ENCODE measurements at regions not wholly inside any gene's neighbourhood (a gene's known extent, or its start where the extent isn't known, plus 50 kb on each side); places are given as distances from the start of the nearest gene placed in this dataset.

DNA sequence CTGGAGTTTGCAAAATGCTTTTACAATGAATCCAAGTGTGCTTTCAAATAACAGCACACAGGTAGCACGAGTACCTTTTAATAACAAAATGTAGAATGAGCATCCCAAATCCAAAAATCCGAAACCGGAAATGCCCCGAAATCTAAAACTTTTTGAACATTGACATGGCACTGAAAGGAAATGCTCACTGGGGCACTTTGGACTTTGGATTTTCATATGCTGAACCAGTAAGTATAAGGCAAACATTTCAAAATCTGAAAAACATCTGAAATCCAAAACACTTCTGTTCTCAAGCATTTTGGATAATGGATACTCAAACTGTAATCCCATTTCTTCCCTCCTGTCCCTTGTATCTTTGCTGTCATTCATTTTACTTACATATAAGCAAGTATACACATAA lies 50.1 kb downstream of the GCNT4 start:
- TF ChIP-seq, protein P1, sequence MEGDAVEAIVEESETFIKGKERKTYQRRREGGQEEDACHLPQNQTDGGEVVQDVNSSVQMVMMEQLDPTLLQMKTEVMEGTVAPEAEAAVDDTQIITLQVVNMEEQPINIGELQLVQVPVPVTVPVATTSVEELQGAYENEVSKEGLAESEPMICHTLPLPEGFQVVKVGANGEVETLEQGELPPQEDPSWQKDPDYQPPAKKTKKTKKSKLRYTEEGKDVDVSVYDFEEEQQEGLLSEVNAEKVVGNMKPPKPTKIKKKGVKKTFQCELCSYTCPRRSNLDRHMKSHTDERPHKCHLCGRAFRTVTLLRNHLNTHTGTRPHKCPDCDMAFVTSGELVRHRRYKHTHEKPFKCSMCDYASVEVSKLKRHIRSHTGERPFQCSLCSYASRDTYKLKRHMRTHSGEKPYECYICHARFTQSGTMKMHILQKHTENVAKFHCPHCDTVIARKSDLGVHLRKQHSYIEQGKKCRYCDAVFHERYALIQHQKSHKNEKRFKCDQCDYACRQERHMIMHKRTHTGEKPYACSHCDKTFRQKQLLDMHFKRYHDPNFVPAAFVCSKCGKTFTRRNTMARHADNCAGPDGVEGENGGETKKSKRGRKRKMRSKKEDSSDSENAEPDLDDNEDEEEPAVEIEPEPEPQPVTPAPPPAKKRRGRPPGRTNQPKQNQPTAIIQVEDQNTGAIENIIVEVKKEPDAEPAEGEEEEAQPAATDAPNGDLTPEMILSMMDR (conservative IDR thresholded peaks at IDR 0.05; ENCODE audit: low read depth, low read length): no peak
- H3K4me3 ChIP-seq (ENCODE audit: low read length): no peak overlapping the region
- no peak for DNase-seq (ENCODE audit: low read depth)

DNA sequence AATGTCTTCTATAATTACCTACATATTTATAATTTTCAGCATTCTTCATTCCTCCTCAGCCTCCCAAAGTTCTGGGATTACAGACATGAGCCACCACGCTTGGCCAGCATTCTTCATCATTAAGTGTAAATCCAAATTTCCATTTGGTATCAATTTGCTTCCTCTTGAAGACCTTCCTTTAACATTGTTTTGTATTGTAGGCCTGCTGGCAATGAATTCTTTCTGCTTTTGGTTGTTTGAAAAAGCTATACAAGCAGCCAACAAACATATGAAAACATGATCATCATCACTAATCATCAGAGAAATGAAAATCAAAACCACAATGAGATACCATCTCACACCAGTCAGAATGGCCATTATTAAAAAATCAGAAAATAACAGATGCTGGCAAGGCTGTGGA lies 56.4 kb downstream of the GCNT4 start:
- TF ChIP-seq, protein P1 (conservative IDR thresholded peaks at IDR 0.05; ENCODE audit: low read depth, low read length): no peak
- DNase-seq (ENCODE audit: low read depth): no peak
- no peak overlapping the region for H3K4me3 ChIP-seq (ENCODE audit: low read length)

DNA sequence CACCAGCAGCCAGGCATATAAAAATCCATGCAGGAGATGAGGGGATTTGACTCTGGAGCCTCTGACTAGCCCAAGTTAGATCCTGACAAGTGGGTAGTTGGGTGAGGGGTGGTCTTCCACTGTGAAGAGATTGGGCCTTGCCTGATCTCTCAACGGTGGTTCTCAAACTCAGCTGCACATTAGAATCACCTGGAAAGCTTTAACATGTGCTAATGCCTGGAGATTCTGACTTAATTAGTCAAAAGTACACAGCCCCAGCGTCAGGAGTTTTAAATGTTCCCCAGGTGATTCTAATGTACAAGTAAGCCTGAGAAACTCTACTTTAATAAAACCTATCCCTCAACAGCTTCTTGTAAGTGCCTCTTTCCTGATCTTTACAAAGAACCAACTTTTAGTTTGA lies 57.5 kb downstream of the GCNT4 start:
- TF ChIP-seq, protein P1 (conservative IDR thresholded peaks at IDR 0.05; ENCODE audit: low read depth, low read length): no peak
- no peak overlapping the region for H3K4me3 ChIP-seq (ENCODE audit: low read length)
- no peak for DNase-seq (ENCODE audit: low read depth)

DNA sequence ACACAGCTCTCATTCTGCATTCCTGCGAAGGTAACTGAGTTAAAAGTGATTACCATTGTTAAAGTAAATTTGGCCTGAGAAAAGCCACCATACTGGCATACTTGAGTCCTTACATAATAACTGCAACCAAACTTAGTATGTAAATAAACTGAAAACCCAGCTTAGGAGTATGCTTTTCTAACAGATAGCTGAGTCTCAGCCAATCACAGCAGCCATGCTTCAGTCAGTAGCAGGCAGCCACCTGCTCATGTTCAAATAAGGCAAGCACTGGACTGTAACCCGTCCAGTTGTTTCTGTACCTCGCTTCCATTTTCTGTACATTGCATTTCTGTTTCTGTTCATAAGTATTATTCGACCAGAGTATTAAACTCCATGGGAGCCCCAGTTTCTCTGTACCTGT lies 58.6 kb downstream of the GCNT4 start:
- TF ChIP-seq, protein P1 (conservative IDR thresholded peaks at IDR 0.05; ENCODE audit: low read depth, low read length): no peak
- no peak overlapping the region for H3K4me3 ChIP-seq (ENCODE audit: low read length)
- no peak for DNase-seq (ENCODE audit: low read depth)

DNA sequence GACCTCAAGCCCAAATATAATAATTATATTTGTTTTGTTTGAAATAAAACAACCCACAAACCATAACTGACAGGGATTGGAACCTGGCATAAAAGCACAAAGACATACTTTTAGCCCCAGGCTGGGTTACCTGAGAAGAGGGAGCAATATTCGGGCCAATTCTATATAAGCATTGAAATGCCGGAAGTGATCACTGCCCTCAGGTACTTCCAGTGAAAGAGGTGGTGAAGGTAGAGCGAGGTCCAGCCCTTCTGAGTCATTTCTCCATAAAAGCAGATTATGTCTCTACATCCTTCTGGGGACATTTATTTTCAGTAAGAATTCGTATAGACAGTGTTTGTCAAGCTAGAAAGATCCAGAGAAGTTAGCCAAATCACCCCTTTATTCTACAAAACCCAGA lies 59.6 kb downstream of the GCNT4 start:
- DNase-seq (ENCODE audit: low read depth): no peak
- TF ChIP-seq, protein P1 (conservative IDR thresholded peaks at IDR 0.05; ENCODE audit: low read depth, low read length): no peak
- H3K4me3 ChIP-seq (ENCODE audit: low read length): no peak overlapping the region

DNA sequence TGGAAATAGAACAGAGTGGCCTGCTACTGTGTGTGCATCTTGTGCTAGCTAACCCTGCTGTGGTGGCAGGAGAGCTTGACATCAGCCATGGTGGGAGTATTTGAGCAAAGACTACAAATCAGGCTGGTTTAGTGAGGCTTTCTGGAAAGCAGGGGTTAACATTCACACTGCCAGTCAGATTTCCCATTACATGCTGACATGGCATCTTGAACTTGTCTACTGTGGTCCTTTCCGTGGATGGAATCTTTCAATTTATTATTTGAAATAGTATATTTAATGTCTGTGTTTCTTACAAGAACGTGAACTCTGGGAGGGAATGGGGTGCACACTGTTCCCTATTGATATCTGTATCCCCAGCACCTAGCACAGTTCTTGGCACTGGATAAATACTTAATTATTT lies 60.8 kb downstream of the GCNT4 start:
- TF ChIP-seq, protein P1 (conservative IDR thresholded peaks at IDR 0.05; ENCODE audit: low read depth, low read length): no peak
- DNase-seq (ENCODE audit: low read depth): no peak
- H3K4me3 ChIP-seq (ENCODE audit: low read length): no peak overlapping the region

DNA sequence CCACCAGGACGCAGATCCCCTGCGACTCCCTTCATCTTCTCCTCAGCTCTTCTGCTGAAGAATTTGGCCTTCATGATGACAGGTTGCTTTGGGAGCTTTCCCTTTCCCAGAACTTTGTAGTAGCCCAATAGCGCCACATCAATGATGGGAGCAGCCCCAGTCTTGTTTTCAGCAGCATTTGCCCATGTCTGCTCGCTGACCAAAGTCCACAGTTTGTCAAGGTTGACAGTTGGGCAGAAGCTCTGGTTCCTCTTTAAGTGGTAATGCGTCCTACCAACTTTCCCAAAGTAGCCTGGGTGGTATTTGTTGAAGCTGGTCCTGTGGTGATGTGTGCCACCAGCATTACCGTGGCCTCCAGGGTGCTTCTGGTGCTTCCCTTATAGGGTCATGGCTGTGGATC lies 62.2 kb downstream of the GCNT4 start:
- TF ChIP-seq, protein P1 (conservative IDR thresholded peaks at IDR 0.05; ENCODE audit: low read depth, low read length): no peak
- no peak overlapping the region for H3K4me3 ChIP-seq (ENCODE audit: low read length)
- no peak for DNase-seq (ENCODE audit: low read depth)
